CD14-positive monocyte (primary cell): ENCODE measurements at regions not wholly inside any gene's neighbourhood (a gene's known extent, or its start where the extent isn't known, plus 50 kb on each side); places are given as distances from the start of the nearest gene placed in this dataset.

ENCODE experiments used
- DNase-seq, 3 donors: peaks; one replicate each; pipeline ENCODE4 v3.0.0-alpha.2; 2011 to 2022
- H2AFZ ChIP-seq: 2 replicates; pipeline ENCODE4 v1.6.0; 2012; ENCODE audit warnings: mild to moderate bottlenecking, low read depth, low read length, inconsistent platforms; ENCODE audit not compliant: insufficient read depth, poor library complexity, severe bottlenecking
- H3K27ac ChIP-seq, 2 donors: 1 replicate in 1 of 2; 2 replicates in 1 of 2; pipeline ENCODE4 v1.5.1; 2012 to 2013; ENCODE audit warnings: low read length in 2 of 2, control low read depth in 1 of 2, inconsistent platforms in 1 of 2, low read depth in 1 of 2, mild to moderate bottlenecking in 1 of 2
- H3K27me3 ChIP-seq, 2 donors: one replicate each; pipeline versions ENCODE4 v1.6.0 to v1.6.1; 2011 to 2013; ENCODE audit warnings: low read length in 2 of 2; ENCODE audit not compliant: control insufficient read depth in 2 of 2, insufficient read depth in 2 of 2
- H3K36me3 ChIP-seq, 2 donors: replicated peaks in 1 of 2; 1 replicate in 1 of 2; 2 replicates in 1 of 2; pipeline versions ENCODE4 v1.5.1 to v1.6.1; 2012 to 2013; ENCODE audit warnings: low read length in 2 of 2, control low read depth in 1 of 2, inconsistent platforms in 1 of 2, mild to moderate bottlenecking in 1 of 2; ENCODE audit not compliant: insufficient read depth in 2 of 2, control insufficient read depth in 1 of 2
- H3K4me1 ChIP-seq, 2 donors: 1 replicate in 1 of 2; 2 replicates in 1 of 2; pipeline versions ENCODE4 v1.5.1 to v1.6.1; 2012 to 2013; ENCODE audit warnings: low read length in 2 of 2, control low read depth in 1 of 2, inconsistent platforms in 1 of 2, mild to moderate bottlenecking in 1 of 2, moderate library complexity in 1 of 2; ENCODE audit not compliant: insufficient read depth in 2 of 2, control insufficient read depth in 1 of 2
- H3K4me2 ChIP-seq: replicated peaks from 2 replicates; pipeline ENCODE3; 2012; ENCODE audit warnings: low read length, moderate library complexity, mild to moderate bottlenecking; ENCODE audit not compliant: poor library complexity, severe bottlenecking; ENCODE audit errors: extremely low read depth
- H3K4me3 ChIP-seq, 3 experiments: fragments of 200-600 bp in 1 of 3; sonication (generic) in 1 of 3; replicated peaks in 1 of 3; 1 replicate in 2 of 3; 2 replicates in 1 of 3; pipeline ENCODE4 v1.5.1; 2011 to 2013; ENCODE audit warnings: low read length in 3 of 3, mild to moderate bottlenecking in 3 of 3, control low read depth in 2 of 3, low read depth in 2 of 3, inconsistent platforms in 1 of 3, moderate library complexity in 1 of 3
- H3K79me2 ChIP-seq: 2 replicates; pipeline ENCODE4 v1.6.0; 2012; ENCODE audit warnings: mild to moderate bottlenecking, control low read depth, inconsistent platforms, low read length, moderate library complexity; ENCODE audit not compliant: insufficient read depth
- H3K9ac ChIP-seq: 2 replicates; pipeline ENCODE4 v1.6.0; 2017; ENCODE audit warnings: low read length, mild to moderate bottlenecking; ENCODE audit not compliant: insufficient read depth, poor library complexity, severe bottlenecking
- H3K9me3 ChIP-seq, 2 donors: replicated peaks in 1 of 2; 1 replicate in 1 of 2; 2 replicates in 1 of 2; pipeline versions ENCODE4 v1.5.1 to v1.6.1; 2012 to 2013; ENCODE audit warnings: low read length in 2 of 2, control low read depth in 1 of 2; ENCODE audit not compliant: control insufficient read depth in 1 of 2, insufficient read depth in 1 of 2
- H4K20me1 ChIP-seq: 2 replicates; pipeline ENCODE4 v1.6.0; 2012; ENCODE audit warnings: mild to moderate bottlenecking, low read length, control low read depth, moderate library complexity; ENCODE audit not compliant: insufficient read depth
- H3K27ac Mint-ChIP-seq, 7 donors: one replicate each; pipeline ENCODE4 v1.8.0; 2020; ENCODE audit warnings: mild to moderate bottlenecking in 7 of 7, mixed read lengths in 7 of 7, moderate library complexity in 6 of 7, inconsistent platforms in 2 of 7
- H3K27me3 Mint-ChIP-seq, 3 donors: one replicate each; pipeline ENCODE4 v1.8.0; 2021 to 2022; ENCODE audit warnings: low read depth in 3 of 3, mild to moderate bottlenecking in 3 of 3, mixed read lengths in 3 of 3, moderate library complexity in 3 of 3, inconsistent platforms in 1 of 3
- H3K36me3 Mint-ChIP-seq, 2 donors: one replicate each; pipeline ENCODE4 v1.8.0; 2020; ENCODE audit warnings: mixed read lengths in 2 of 2, inconsistent platforms in 1 of 2, mild to moderate bottlenecking in 1 of 2
- H3K4me1 Mint-ChIP-seq: one replicate; pipeline ENCODE4 v1.8.0; 2020; ENCODE audit warnings: mild to moderate bottlenecking, mixed read lengths
- H3K4me3 Mint-ChIP-seq, 2 donors: one replicate each; pipeline ENCODE4 v1.8.0; 2020; ENCODE audit warnings: mild to moderate bottlenecking in 2 of 2, mixed read lengths in 2 of 2, moderate library complexity in 1 of 2
- H3K9me3 Mint-ChIP-seq, 7 donors: one replicate each; pipeline ENCODE4 v1.8.0; 2020 to 2022; ENCODE audit warnings: mixed read lengths in 7 of 7, mild to moderate bottlenecking in 6 of 7, moderate library complexity in 6 of 7, inconsistent platforms in 2 of 7
- CTCF ChIP-seq: fragments of 200-600 bp; IDR thresholded peaks from one replicate; pipeline ENCODE4 v1.8.0; 2022; ENCODE audit warnings: antibody characterized with exemption, mild to moderate bottlenecking
- WGBS: methylation state at CpG from one replicate; pipeline ENCODE4 v1.1.5; 2013; ENCODE audit warnings: missing lambda C conversion rate; ENCODE audit not compliant: insufficient coverage; 5-methylcytosine and 5-hydroxymethylcytosine counted together
- intact Hi-C, 2 donors: fragments of 100-400 bp; cut with micrococcal nuclease; formaldehyde crosslinking; loops; one replicate each; pipeline versions ENCODE4 v1.15.0 to v1.15.1; 2023

- no peaks in the 10 kb centered on the region for H3K36me3 ChIP-seq
- no peaks in the 10 kb centered on the region for H4K20me1 ChIP-seq
- Mint-ChIP-seq H3K27me3 (peaks cover 0 to 3% (median 1%) of the 10 kb centered on the region in 3 donors), H3K4me3 (no peak overlapping the region), H3K9me3 (peaks cover 6 to 22% (median 11%) of the 10 kb centered on the region in 7 donors), H3K4me1 (peaks cover 25% of the 10 kb centered on the region), H3K36me3 (peaks cover 0 to 9% of the 10 kb centered on the region in 2 donors), H3K27ac (no peak overlapping the region)
- H3K9me3 ChIP-seq: peaks cover 3 to 11% of the 10 kb centered on the region in 2 donors
- no peak overlapping the region for H3K9ac ChIP-seq
- H2AFZ ChIP-seq: no peak overlapping the region
- no peak overlapping the region for H3K27ac ChIP-seq
- intact Hi-C loops: loop anchor here in 1 of 2 donors (10.0 kb wide), 1 partner anchor 100 kb away; no protein-coding TSS in a partner anchor
- H3K79me2 ChIP-seq: no peaks in the 10 kb centered on the region
- no peak for TF ChIP-seq CTCF
- no peak overlapping the region for H3K4me3 ChIP-seq
- WGBS: 100% methylated on average over 1 of the region's 1 CpG
- H3K4me2 ChIP-seq: no peak overlapping the region
- DNase-seq: no peak
- no peaks in the 10 kb centered on the region for H3K27me3 ChIP-seq
- peaks cover 12 to 16% of the 10 kb centered on the region in 2 donors for H3K4me1 ChIP-seq
Measured at GRCh38 chr10:31594347-31594873, 275.4 kb downstream of the ZEB1 start.

- Histone ChIP-seq H3K4me3 (no peak overlapping the region), H3K79me2 (no peaks in the 10 kb centered on the region), H3K27ac (no peak overlapping the region), H3K9ac (no peak overlapping the region), H3K36me3 (no peaks in the 10 kb centered on the region), H4K20me1 (no peaks in the 10 kb centered on the region), H2AFZ (no peak overlapping the region), H3K4me2 (no peak overlapping the region), H3K27me3 (no peaks in the 10 kb centered on the region), H3K9me3 (peaks cover 3 to 11% of the 10 kb centered on the region in 2 donors), H3K4me1 (peaks cover 22 to 27% of the 10 kb centered on the region in 2 donors)
- intact Hi-C loops: loop anchor here in 1 of 2 donors (10.0 kb wide), 1 partner anchor 102 kb away; no protein-coding TSS in a partner anchor
- no peak for TF ChIP-seq CTCF
- Mint-ChIP-seq H3K27me3 (peaks cover 0 to 3% (median 1%) of the 10 kb centered on the region in 3 donors), H3K36me3 (peaks cover 0 to 10% of the 10 kb centered on the region in 2 donors), H3K4me1 (peaks cover 24% of the 10 kb centered on the region), H3K4me3 (no peak overlapping the region), H3K27ac (no peak overlapping the region), H3K9me3 (peaks cover 9 to 23% (median 11%) of the 10 kb centered on the region in 7 donors)
- no peak for DNase-seq
- WGBS: 67% methylated on average over 1 of the region's 2 CpGs
Measured at GRCh38 chr10:31593124-31593523, 274.1 kb downstream of the ZEB1 start.
